ENCODE measurements at regions not wholly inside any gene's neighbourhood (a gene's known extent, or its start where the extent isn't known, plus 50 kb on each side); places are given as distances from the start of the nearest gene placed in this dataset.

GRCh38 chr7:63117-63480, 129.3 kb upstream of the FAM20C start:
- TF ChIP-seq POLR2A (IDR thresholded peaks at IDR 0.05; ENCODE audit: low read length) (no peak), GATA1 (IDR thresholded peaks at IDR 0.05; ENCODE audit: low read depth, low read length) (no peak)
